Cardiac muscle cell (in vitro differentiated cells and primary cell): ENCODE measurements at regions not wholly inside any gene's neighbourhood (a gene's known extent, or its start where the extent isn't known, plus 50 kb on each side); places are given as distances from the start of the nearest gene placed in this dataset.

ENCODE experiments used
- DNase-seq, 2 donors: peaks; one replicate each; pipeline versions ENCODE4 v3.0.0 to v3.0.0-alpha.2; 2010 to 2017; ENCODE audit warnings: low read depth in 1 of 2, low spot score in 1 of 2
- H3K27ac ChIP-seq: fragments of 200-600 bp; sonication (generic); 2 replicates; pipeline ENCODE4 v1.5.1; 2016
- H3K27me3 ChIP-seq: fragments of 200-600 bp; sonication (generic); 2 replicates; pipeline ENCODE4 v1.6.0; 2016; ENCODE audit warnings: control low read depth
- H3K36me3 ChIP-seq: fragments of 200-600 bp; sonication (generic); 2 replicates; pipeline ENCODE4 v1.5.1; 2016; ENCODE audit warnings: control low read depth
- H3K4me1 ChIP-seq: fragments of 200-600 bp; sonication (generic); 2 replicates; pipeline ENCODE4 v1.8.1; 2017; ENCODE audit warnings: low read depth, mild to moderate bottlenecking, mixed run types
- H3K4me3 ChIP-seq: fragments of 200-600 bp; sonication (generic); 2 replicates; pipeline ENCODE4 v1.5.1; 2016; ENCODE audit warnings: mild to moderate bottlenecking
- H3K9me3 ChIP-seq: fragments of 200-600 bp; sonication (generic); 2 replicates; pipeline ENCODE4 v1.5.1; 2017; ENCODE audit warnings: low read depth, mild to moderate bottlenecking, control low read depth
- CTCF ChIP-seq: IDR thresholded peaks from 2 replicates; pipeline ENCODE4 v1.5.1; 2012; ENCODE audit warnings: low read depth, mild to moderate bottlenecking, low read length

GRCh38 chr5:2566284-2566683 lies 185.2 kb downstream of the IRX2 start:
- Histone ChIP-seq H3K36me3 (no peaks in the 10 kb centered on the region), H3K4me3 (no peak overlapping the region), H3K27ac (no peak overlapping the region), H3K4me1 (no peaks in the 10 kb centered on the region), H3K9me3 (no peaks in the 10 kb centered on the region), H3K27me3 (no peaks in the 10 kb centered on the region)
- no peak for TF ChIP-seq CTCF
- DNase-seq = no peak

GRCh38 chr5:2565147-2565546 lies 186.3 kb downstream of the IRX2 start:
- TF ChIP-seq CTCF = no peak
- DNase-seq = no peak
- no peaks in the 10 kb centered on the region for H3K36me3 ChIP-seq
- H3K4me3 ChIP-seq = no peak overlapping the region
- no peak overlapping the region for H3K27ac ChIP-seq
- no peaks in the 10 kb centered on the region for H3K4me1 ChIP-seq
- H3K27me3 ChIP-seq = no peaks in the 10 kb centered on the region
- no peaks in the 10 kb centered on the region for H3K9me3 ChIP-seq

GRCh38 chr5:2563046-2563445 lies 188.4 kb downstream of the IRX2 start:
- no peak overlapping the region for H3K27ac ChIP-seq
- H3K9me3 ChIP-seq = no peaks in the 10 kb centered on the region
- H3K27me3 ChIP-seq = no peaks in the 10 kb centered on the region
- no peaks in the 10 kb centered on the region for H3K36me3 ChIP-seq
- TF ChIP-seq CTCF = no peak
- no peak for DNase-seq
- H3K4me1 ChIP-seq = no peaks in the 10 kb centered on the region
- no peak overlapping the region for H3K4me3 ChIP-seq

- H3K4me3 ChIP-seq = no peak overlapping the region
- no peaks in the 10 kb centered on the region for H3K9me3 ChIP-seq
- no peak overlapping the region for H3K27ac ChIP-seq
- no peaks in the 10 kb centered on the region for H3K4me1 ChIP-seq
- no peaks in the 10 kb centered on the region for H3K27me3 ChIP-seq
- no peaks in the 10 kb centered on the region for H3K36me3 ChIP-seq
- no peak for DNase-seq
- no peak for TF ChIP-seq CTCF
These were observed 189.4 kb downstream of the IRX2 start for GRCh38 chr5:2562036-2562435.

GRCh38 chr5:2560435-2560834 lies 191.0 kb downstream of the IRX2 start:
- no peak for TF ChIP-seq CTCF
- Histone ChIP-seq H3K4me1 (no peaks in the 10 kb centered on the region), H3K36me3 (no peaks in the 10 kb centered on the region), H3K9me3 (no peaks in the 10 kb centered on the region), H3K27ac (no peak overlapping the region), H3K27me3 (no peaks in the 10 kb centered on the region), H3K4me3 (no peak overlapping the region)
- no peak for DNase-seq

GRCh38 chr5:2557435-2557834 lies 194.0 kb downstream of the IRX2 start:
- no peaks in the 10 kb centered on the region for H3K36me3 ChIP-seq

More at GRCh38 chr5:2557435-2557834, 194.0 kb downstream of the IRX2 start:
- Histone ChIP-seq H3K27me3 (no peaks in the 10 kb centered on the region), H3K27ac (no peak overlapping the region), H3K4me3 (no peak overlapping the region), H3K4me1 (no peaks in the 10 kb centered on the region), H3K9me3 (no peaks in the 10 kb centered on the region)
- no peak for TF ChIP-seq CTCF
- no peak for DNase-seq
